ENCODE measurements at regions not wholly inside any gene's neighbourhood (a gene's known extent, or its start where the extent isn't known, plus 50 kb on each side); places are given as distances from the start of the nearest gene placed in this dataset.
"Not testable (repeated sequence)": the region's sequence is repeated elsewhere in the genome, so short reads cannot be mapped to it uniquely, and the experiment has no call there.

- WGBS, 4 donors, result 69 to 78% (median 71%) methylated on average over 4 of the region's 4 CpGs
- no peak for DNase-seq
- H3K36me3 ChIP-seq, result no peaks in the 10 kb centered on the region
- intact Hi-C loops (cut with DNase I), result no loop called here
- TF ChIP-seq CTCF (IDR thresholded peaks at IDR 0.05) (no peak), POLR2A (IDR thresholded peaks at IDR 0.05) (no peak)
- no peak overlapping the region for H3K4me3 ChIP-seq
- no peak overlapping the region for H3K27ac ChIP-seq
- no peak for ATAC-seq
- H3K27me3 ChIP-seq, result no peaks in the 10 kb centered on the region
- H3K4me1 ChIP-seq, result no peaks in the 10 kb centered on the region
- peaks cover 0 to 30% (median 9%) of the 10 kb centered on the region in 12 donors for H3K9me3 ChIP-seq
Observed at GRCh38 chr2:22167256-22167655, 1043.5 kb downstream of the TDRD15 start.

- WGBS, 4 donors, result 88 to 93% (median 92%) methylated on average over 3 of the region's 3 CpGs
Observed at GRCh38 chr2:22175003-22175402, 1051.2 kb downstream of the TDRD15 start.

GRCh38 chr2:22185251-22185650 is 1061.5 kb downstream of the TDRD15 start:
- ATAC-seq (no peak), DNase-seq (no peak)
- TF ChIP-seq CTCF (IDR thresholded peaks at IDR 0.05) (no peak), POLR2A (IDR thresholded peaks at IDR 0.05) (no peak)
- H3K27me3 ChIP-seq, result no peaks in the 10 kb centered on the region
- H3K9me3 ChIP-seq, result no peaks in the 10 kb centered on the region
- H3K36me3 ChIP-seq, result no peaks in the 10 kb centered on the region
- intact Hi-C loops (cut with DNase I), result no loop called here
- WGBS, 4 donors, result 85 to 87% (median 85%) methylated on average over 2 of the region's 2 CpGs
- no peak overlapping the region for H3K27ac ChIP-seq
- H3K4me1 ChIP-seq, result no peaks in the 10 kb centered on the region
- H3K4me3 ChIP-seq, result no peak overlapping the region

More at GRCh38 chr2:22175003-22175402, 1051.2 kb downstream of the TDRD15 start:
- DNase-seq (no peak), ATAC-seq (no peak)
- Histone ChIP-seq H3K4me1 (no peaks in the 10 kb centered on the region), H3K27ac (no peak overlapping the region), H3K36me3 (no peaks in the 10 kb centered on the region), H3K9me3 (peaks cover 0 to 9% (median 0%) of the 10 kb centered on the region in 12 donors), H3K4me3 (no peak overlapping the region), H3K27me3 (no peaks in the 10 kb centered on the region)
- intact Hi-C loops (cut with DNase I), result no loop called here
- TF ChIP-seq POLR2A (IDR thresholded peaks at IDR 0.05) (no peak), CTCF (IDR thresholded peaks at IDR 0.05) (no peak)

- WGBS, 4 donors, result 94 to 97% (median 95%) methylated on average over 18 to 38 of the region's 38 CpGs
- intact Hi-C loops (cut with DNase I); H3K4me1 ChIP-seq; DNase-seq; H3K4me3 ChIP-seq; H3K9me3 ChIP-seq; ATAC-seq; H3K27ac ChIP-seq; H3K36me3 ChIP-seq; H3K27me3 ChIP-seq: not testable (repeated sequence)
Observed at GRCh38 chr2:22186261-22186828, 1062.6 kb downstream of the TDRD15 start.

- no peak overlapping the region for H3K27ac ChIP-seq
- TF ChIP-seq CTCF (IDR thresholded peaks at IDR 0.05) (no peak), POLR2A (IDR thresholded peaks at IDR 0.05) (no peak)
- 80 to 88% (median 82%) methylated on average over 1 of the region's 1 CpG for WGBS, 4 donors
- no peaks in the 10 kb centered on the region for H3K4me1 ChIP-seq
- H3K4me3 ChIP-seq, result no peak overlapping the region
- DNase-seq (no peak), ATAC-seq (no peak)
- no peaks in the 10 kb centered on the region for H3K27me3 ChIP-seq
- no peaks in the 10 kb centered on the region for H3K9me3 ChIP-seq
- intact Hi-C loops (cut with DNase I), result no loop called here
- H3K36me3 ChIP-seq, result no peaks in the 10 kb centered on the region
Observed at GRCh38 chr2:22189893-22190480, 1066.2 kb downstream of the TDRD15 start.

Data from heart left ventricle (tissue), 16 donors.